ENCODE measurements at regions not wholly inside any gene's neighbourhood (a gene's known extent, or its start where the extent isn't known, plus 50 kb on each side); places are given as distances from the start of the nearest gene placed in this dataset.
"Not testable (repeated sequence)": the region's sequence is repeated elsewhere in the genome, so short reads cannot be mapped to it uniquely, and the experiment has no call there.

DNA sequence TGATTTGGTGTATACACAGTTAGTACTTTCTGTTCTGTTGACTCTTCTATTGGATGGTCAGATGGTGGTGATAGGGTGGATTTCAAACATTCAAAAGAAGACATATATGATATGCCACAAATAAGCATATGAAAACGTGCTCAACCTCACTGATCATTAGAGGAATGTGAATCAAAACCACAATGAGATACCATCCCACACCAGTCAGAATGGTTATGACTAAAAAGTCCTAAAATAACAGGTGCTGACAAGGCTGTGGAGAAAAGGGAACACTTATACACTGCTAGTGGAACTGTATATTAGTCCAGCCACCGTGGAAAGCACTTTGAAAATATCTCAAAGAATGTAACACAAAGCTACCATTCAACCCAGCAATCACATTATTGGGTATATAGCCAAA is 425.5 kb downstream of the C12orf50 start:
- Histone ChIP-seq H3K36me3 (ENCODE audit: insufficient read depth, low read length) (no peaks in the 10 kb centered on the region), H3K9ac (ENCODE audit: low read depth, low read length) (no peak overlapping the region), H3K27me3 (ENCODE audit: control insufficient read depth, insufficient read depth, low read length) (no peaks in the 10 kb centered on the region), H3K4me3 (ENCODE audit: low read length) (no peak overlapping the region), H3K9me3 (replicated peaks; ENCODE audit: low read length) (no peaks in the 10 kb centered on the region), H3K4me2 (ENCODE audit: low read length) (no peak overlapping the region), H3K4me1 (ENCODE audit: control insufficient read depth, insufficient read depth, low read length) (no peaks in the 10 kb centered on the region)

DNA sequence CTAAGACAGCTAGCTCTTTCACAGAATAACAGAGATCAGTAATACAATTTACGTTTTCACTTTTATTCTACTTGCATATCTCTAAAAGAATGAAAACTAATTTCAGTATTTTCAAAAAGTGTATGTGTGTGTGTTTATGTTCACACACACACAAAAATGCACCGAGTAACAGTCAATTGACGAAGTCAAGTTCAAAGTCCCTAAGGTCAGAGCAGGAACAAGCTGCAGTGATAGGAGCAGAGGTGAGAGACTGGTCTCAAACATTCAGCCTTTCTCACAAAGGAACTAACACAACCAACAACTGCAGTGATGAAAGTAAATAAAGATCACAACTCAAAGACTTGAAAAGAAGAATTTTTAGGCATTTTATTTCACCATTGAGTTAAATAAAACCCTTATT is 429.7 kb downstream of the C12orf50 start:
- H3K36me3 ChIP-seq (ENCODE audit: insufficient read depth, low read length) = no peaks in the 10 kb centered on the region

DNA sequence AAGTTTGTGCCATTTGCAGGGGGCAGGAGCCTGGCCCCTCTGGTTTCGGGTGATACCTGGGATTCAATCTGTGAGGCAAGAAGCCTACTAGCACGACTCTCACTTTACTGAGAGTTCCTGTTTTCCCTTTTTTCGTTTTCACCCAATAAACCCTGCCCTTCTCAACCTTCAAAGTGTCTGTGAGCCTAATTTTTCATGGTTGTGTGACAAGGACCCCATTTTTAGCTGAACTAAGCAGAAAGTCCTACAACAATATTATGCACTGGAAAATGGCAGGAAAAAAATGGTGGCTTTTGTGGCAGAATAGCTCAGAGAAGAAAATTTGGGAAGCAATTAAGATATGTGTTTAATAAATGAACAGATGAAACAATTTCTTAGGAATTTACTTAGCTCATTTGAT is 432.1 kb downstream of the C12orf50 start:
- no peaks in the 10 kb centered on the region for H3K9me3 ChIP-seq (replicated peaks; ENCODE audit: low read length)
- H3K36me3 ChIP-seq (ENCODE audit: insufficient read depth, low read length) = no peaks in the 10 kb centered on the region
- H3K4me2 ChIP-seq (ENCODE audit: low read length) = no peak overlapping the region
- no peaks in the 10 kb centered on the region for H3K27me3 ChIP-seq (ENCODE audit: control insufficient read depth, insufficient read depth, low read length)
- no peak overlapping the region for H3K9ac ChIP-seq (ENCODE audit: low read depth, low read length)
- no peaks in the 10 kb centered on the region for H3K4me1 ChIP-seq (ENCODE audit: control insufficient read depth, insufficient read depth, low read length)
- H3K4me3 ChIP-seq (ENCODE audit: low read length) = no peak overlapping the region

More for the DNA sequence above, 429.7 kb downstream of the C12orf50 start:
- H3K4me3 ChIP-seq (ENCODE audit: low read length) = no peak overlapping the region
- H3K4me2 ChIP-seq (ENCODE audit: low read length) = no peak overlapping the region
- H3K4me1 ChIP-seq (ENCODE audit: control insufficient read depth, insufficient read depth, low read length) = no peaks in the 10 kb centered on the region
- H3K27me3 ChIP-seq (ENCODE audit: control insufficient read depth, insufficient read depth, low read length) = no peaks in the 10 kb centered on the region
- no peak overlapping the region for H3K9ac ChIP-seq (ENCODE audit: low read depth, low read length)
- no peaks in the 10 kb centered on the region for H3K9me3 ChIP-seq (replicated peaks; ENCODE audit: low read length)

DNA sequence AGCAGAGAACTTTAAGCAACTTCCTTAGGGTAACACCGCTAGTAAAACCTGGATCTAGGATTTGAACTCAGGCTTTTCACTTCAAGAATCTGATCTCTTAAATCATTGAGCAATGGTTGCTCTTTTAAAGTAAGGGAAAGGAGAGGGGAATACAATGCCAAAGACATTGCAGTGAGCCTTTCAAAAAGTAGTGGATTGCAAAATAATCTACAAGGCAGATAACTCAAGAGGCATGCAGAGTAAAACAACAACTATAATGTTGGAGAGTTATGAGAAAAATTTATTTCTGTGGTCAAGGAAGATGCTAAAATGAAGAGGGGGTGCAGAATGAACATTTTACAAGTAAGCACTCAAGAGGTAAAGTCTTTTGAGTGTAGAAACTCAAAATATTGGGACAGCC is 432.6 kb downstream of the C12orf50 start:
- Histone ChIP-seq H3K9ac (ENCODE audit: low read depth, low read length) (no peak overlapping the region), H3K9me3 (replicated peaks; ENCODE audit: low read length) (no peaks in the 10 kb centered on the region), H3K4me2 (ENCODE audit: low read length) (no peak overlapping the region), H3K4me3 (ENCODE audit: low read length) (no peak overlapping the region), H3K36me3 (ENCODE audit: insufficient read depth, low read length) (no peaks in the 10 kb centered on the region), H3K27me3 (ENCODE audit: control insufficient read depth, insufficient read depth, low read length) (no peaks in the 10 kb centered on the region), H3K4me1 (ENCODE audit: control insufficient read depth, insufficient read depth, low read length) (no peaks in the 10 kb centered on the region)

DNA sequence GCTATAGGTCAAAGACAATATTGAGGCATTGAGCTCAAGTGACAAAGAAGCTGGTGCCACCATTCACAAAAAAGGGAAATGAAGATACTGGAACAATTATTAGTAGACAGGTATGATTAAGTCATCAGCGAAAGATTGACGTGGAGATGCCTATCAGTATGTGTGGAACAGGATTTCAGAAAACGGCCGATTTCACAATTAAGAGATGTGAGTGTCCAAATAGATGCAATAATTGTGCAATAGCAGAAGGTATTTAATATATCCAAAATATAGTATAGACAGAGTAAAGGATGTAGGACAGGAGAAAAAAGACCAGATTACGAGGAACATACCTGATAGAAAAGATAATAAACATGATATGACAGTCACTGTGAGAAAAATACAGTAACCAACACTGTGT is 433.1 kb downstream of the C12orf50 start:
- Histone ChIP-seq H3K9ac (ENCODE audit: low read depth, low read length) (no peak overlapping the region), H3K4me3 (ENCODE audit: low read length) (no peak overlapping the region), H3K4me1 (ENCODE audit: control insufficient read depth, insufficient read depth, low read length) (no peaks in the 10 kb centered on the region), H3K4me2 (ENCODE audit: low read length) (no peak overlapping the region), H3K9me3 (replicated peaks; ENCODE audit: low read length) (no peaks in the 10 kb centered on the region), H3K36me3 (ENCODE audit: insufficient read depth, low read length) (no peaks in the 10 kb centered on the region), H3K27me3 (ENCODE audit: control insufficient read depth, insufficient read depth, low read length) (no peaks in the 10 kb centered on the region)

DNA sequence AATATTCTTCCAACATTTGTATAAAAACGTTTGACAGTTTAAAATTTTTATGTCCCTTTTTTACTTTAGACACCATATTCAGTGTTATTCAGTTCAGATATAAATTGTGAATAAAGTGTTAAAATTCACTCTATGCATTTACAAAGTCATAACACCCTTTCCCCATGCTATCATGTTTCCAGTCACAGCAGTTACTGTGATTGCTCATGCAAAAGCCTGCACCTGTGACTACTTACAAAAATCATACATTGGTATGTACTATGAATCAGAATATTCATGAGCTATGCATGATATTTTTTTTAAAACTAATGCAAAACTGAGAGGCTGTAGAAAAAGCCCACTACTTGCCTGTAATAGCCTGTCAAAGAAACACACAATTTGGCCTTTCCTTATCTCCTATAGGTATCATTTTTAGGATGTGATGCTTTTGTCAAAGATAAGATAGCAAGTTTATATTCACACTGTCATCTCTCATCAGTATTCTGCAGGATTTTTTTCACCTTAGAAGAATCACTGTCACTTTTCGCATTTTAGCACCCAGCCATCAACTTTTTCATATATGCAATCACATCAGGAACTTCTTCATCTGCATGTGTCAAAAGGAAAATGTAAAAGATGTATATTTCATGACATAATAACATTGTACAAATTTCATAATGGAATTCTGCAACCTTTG is 443.2 kb downstream of the C12orf50 start:
- Histone ChIP-seq H3K36me3 (ENCODE audit: insufficient read depth, low read length) (no peaks in the 10 kb centered on the region), H3K4me3 (ENCODE audit: low read length) (no peak overlapping the region), H3K27me3 (ENCODE audit: control insufficient read depth, insufficient read depth, low read length) (no peaks in the 10 kb centered on the region), H3K4me2 (ENCODE audit: low read length) (no peak overlapping the region), H3K9me3 (replicated peaks; ENCODE audit: low read length) (no peaks in the 10 kb centered on the region), H3K4me1 (ENCODE audit: control insufficient read depth, insufficient read depth, low read length) (no peaks in the 10 kb centered on the region), H3K9ac (ENCODE audit: low read depth, low read length) (no peak overlapping the region)

DNA sequence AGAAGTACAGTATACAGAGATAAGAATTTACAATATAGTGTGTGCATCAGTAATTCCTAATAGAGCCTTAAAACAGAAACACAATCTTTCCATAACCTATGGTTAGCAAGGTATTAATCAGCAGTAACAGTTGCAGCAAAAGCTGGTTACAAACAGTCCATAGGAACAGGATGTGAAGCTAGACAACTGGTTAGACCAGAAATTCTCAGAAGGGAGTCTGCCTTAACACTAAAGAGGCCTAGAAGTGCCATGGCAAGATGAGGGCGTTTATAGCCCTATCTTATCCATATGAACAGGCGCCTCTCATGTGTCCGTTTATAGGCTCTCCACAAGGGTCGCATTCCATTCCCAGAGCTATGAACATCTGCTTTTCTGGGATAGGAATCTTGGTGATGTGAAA is 450.1 kb downstream of the C12orf50 start:
- not testable (repeated sequence) for H3K4me2 ChIP-seq (ENCODE audit: low read length); H3K9ac ChIP-seq (ENCODE audit: low read depth, low read length); H3K4me3 ChIP-seq (ENCODE audit: low read length); H3K9me3 ChIP-seq (replicated peaks; ENCODE audit: low read length); H3K27me3 ChIP-seq (ENCODE audit: control insufficient read depth, insufficient read depth, low read length); H3K4me1 ChIP-seq (ENCODE audit: control insufficient read depth, insufficient read depth, low read length); H3K36me3 ChIP-seq (ENCODE audit: insufficient read depth, low read length)

DNA sequence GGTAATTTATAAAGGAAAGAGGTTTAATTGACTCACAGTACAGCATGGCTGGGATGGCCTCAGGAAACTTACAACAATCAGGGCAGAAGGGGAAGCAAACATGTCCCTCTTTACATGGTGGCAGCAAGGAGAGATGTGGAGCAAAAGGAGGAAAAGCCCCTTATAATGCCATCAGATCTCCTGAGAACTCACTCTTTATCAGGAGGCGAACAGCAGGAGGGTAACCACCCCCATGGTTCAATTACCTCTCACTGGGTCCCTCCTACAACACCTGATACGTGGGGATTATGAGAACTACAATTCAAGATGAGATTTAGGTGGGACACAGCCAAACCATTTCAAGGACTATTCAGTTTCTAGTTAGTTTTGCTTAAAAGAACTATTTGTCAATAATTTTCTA is 453.3 kb downstream of the C12orf50 start:
- H3K4me2 ChIP-seq (ENCODE audit: low read length) = no peak overlapping the region
- no peaks in the 10 kb centered on the region for H3K9me3 ChIP-seq (replicated peaks; ENCODE audit: low read length)
- no peak overlapping the region for H3K4me3 ChIP-seq (ENCODE audit: low read length)
- H3K36me3 ChIP-seq (ENCODE audit: insufficient read depth, low read length) = no peaks in the 10 kb centered on the region
- no peak overlapping the region for H3K9ac ChIP-seq (ENCODE audit: low read depth, low read length)
- no peaks in the 10 kb centered on the region for H3K27me3 ChIP-seq (ENCODE audit: control insufficient read depth, insufficient read depth, low read length)
- no peaks in the 10 kb centered on the region for H3K4me1 ChIP-seq (ENCODE audit: control insufficient read depth, insufficient read depth, low read length)

DNA sequence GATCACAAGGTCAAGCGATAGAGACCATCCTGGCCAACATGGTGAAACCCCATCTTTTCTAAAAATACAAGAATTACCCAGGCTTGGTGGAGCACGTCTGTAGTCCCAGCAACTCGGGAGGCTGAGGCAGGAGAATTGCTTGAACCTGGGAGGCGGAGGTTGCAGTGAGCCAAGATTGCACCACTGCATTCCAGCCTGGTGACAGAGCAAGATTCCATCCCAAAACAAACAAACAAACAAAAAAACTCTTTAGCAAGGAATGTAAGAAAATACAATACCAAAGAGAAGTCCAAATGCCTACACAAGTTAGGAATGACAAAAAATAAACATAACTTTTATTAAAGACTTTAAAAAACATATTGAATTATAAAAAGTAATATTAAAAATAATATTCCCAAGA is 462.3 kb downstream of the C12orf50 start:
- not testable (repeated sequence) for H3K4me1 ChIP-seq (ENCODE audit: control insufficient read depth, insufficient read depth, low read length); H3K4me3 ChIP-seq (ENCODE audit: low read length); H3K9ac ChIP-seq (ENCODE audit: low read depth, low read length); H3K36me3 ChIP-seq (ENCODE audit: insufficient read depth, low read length); H3K4me2 ChIP-seq (ENCODE audit: low read length); H3K27me3 ChIP-seq (ENCODE audit: control insufficient read depth, insufficient read depth, low read length); H3K9me3 ChIP-seq (replicated peaks; ENCODE audit: low read length)

DNA sequence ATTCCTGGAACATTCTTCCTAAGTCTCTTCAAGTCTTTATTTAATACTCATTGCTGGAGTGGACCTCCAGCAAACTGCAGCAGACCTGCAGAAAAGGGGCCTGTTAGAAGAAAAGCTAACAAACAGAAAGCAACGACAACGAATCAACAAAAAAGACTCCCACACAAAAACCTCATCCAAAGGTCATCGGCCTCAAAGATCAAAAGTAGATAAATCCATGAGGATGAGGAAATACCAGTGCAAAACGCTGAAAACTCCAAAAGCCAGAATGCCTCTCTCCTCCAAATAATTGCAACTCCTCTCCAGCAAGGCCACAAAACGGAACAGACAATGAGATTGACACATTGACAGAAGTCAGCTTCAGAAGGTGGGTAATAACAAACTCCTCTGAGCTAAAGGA is 472.2 kb downstream of the C12orf50 start:
- H3K4me3 ChIP-seq (ENCODE audit: low read length) = no peak overlapping the region
- no peak overlapping the region for H3K9ac ChIP-seq (ENCODE audit: low read depth, low read length)
- no peaks in the 10 kb centered on the region for H3K36me3 ChIP-seq (ENCODE audit: insufficient read depth, low read length)
- no peaks in the 10 kb centered on the region for H3K27me3 ChIP-seq (ENCODE audit: control insufficient read depth, insufficient read depth, low read length)
- no peaks in the 10 kb centered on the region for H3K9me3 ChIP-seq (replicated peaks; ENCODE audit: low read length)
- H3K4me1 ChIP-seq (ENCODE audit: control insufficient read depth, insufficient read depth, low read length) = no peaks in the 10 kb centered on the region
- H3K4me2 ChIP-seq (ENCODE audit: low read length) = no peak overlapping the region

DNA sequence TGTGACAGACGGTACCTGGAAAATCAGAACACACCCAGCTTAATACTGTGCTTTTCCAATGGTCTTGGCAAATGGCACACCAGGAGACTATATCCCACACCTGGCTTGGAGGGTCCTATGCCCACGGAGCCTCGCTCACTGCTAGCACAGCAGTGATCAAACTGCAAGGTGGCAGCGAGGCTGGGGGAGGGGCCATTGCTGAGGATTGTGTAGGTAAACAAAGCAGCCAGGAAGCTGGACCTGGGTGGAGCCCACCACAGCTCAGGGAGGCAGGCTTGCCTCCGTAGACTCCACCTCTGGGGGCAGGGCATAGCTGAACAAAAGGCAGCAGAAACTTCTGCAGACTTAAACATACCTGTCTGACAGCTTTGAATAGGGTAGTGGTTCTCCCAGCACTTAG is 498.0 kb downstream of the C12orf50 start:
- H3K9me3 ChIP-seq (replicated peaks; ENCODE audit: low read length); H3K4me2 ChIP-seq (ENCODE audit: low read length): not testable (repeated sequence)

DNA sequence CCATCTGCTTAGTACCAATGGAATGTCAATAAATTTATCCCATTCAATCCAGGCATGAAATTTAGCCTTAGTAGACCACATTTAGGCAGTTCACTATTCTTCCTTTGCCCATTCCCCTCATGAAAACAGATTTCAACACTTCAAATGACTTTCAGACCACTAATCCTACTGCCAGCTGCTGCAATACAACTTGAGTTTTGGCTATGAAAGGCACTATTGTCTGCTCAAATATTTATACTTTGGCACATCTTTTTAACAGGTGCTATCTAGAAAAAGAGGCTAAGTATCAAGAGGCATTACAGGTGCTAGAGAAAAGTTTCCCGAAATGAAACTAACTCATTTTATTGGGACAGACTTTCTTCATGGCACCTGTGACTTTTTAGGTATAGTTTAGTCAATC is 499.8 kb downstream of the C12orf50 start:
- Histone ChIP-seq H3K4me1 (ENCODE audit: control insufficient read depth, insufficient read depth, low read length) (no peaks in the 10 kb centered on the region), H3K4me3 (ENCODE audit: low read length) (no peak overlapping the region), H3K36me3 (ENCODE audit: insufficient read depth, low read length) (no peaks in the 10 kb centered on the region), H3K27me3 (ENCODE audit: control insufficient read depth, insufficient read depth, low read length) (no peaks in the 10 kb centered on the region), H3K9me3 (replicated peaks; ENCODE audit: low read length) (no peaks in the 10 kb centered on the region), H3K9ac (ENCODE audit: low read depth, low read length) (no peak overlapping the region), H3K4me2 (ENCODE audit: low read length) (no peak overlapping the region)

More for the DNA sequence above, 498.0 kb downstream of the C12orf50 start:
- not testable (repeated sequence) for H3K36me3 ChIP-seq (ENCODE audit: insufficient read depth, low read length); H3K9ac ChIP-seq (ENCODE audit: low read depth, low read length); H3K27me3 ChIP-seq (ENCODE audit: control insufficient read depth, insufficient read depth, low read length); H3K4me3 ChIP-seq (ENCODE audit: low read length); H3K4me1 ChIP-seq (ENCODE audit: control insufficient read depth, insufficient read depth, low read length)
